Neuronal stem cell (in vitro differentiated cells): ENCODE measurements at regions not wholly inside any gene's neighbourhood (a gene's known extent, or its start where the extent isn't known, plus 50 kb on each side); places are given as distances from the start of the nearest gene placed in this dataset.

Experiments used
- DNase-seq: peaks from one replicate; pipeline ENCODE4 v3.0.0-alpha.2; 2013; ENCODE audit warnings: low spot score
- H2AFZ ChIP-seq: one replicate; pipeline ENCODE4 v1.6.1; 2013; ENCODE audit warnings: mild to moderate bottlenecking, low read length, inconsistent platforms
- H2AK5ac ChIP-seq: 2 replicates; pipeline ENCODE4 v1.6.1; 2013; ENCODE audit warnings: low read depth, mild to moderate bottlenecking, inconsistent platforms, low read length, moderate library complexity, mixed read lengths
- H2BK120ac ChIP-seq: 2 replicates; pipeline ENCODE4 v1.6.1; 2013; ENCODE audit warnings: low read depth, mild to moderate bottlenecking, inconsistent platforms, low read length, moderate library complexity, mixed read lengths
- H2BK12ac ChIP-seq: one replicate; pipeline ENCODE4 v1.6.1; 2013; ENCODE audit warnings: low read length, inconsistent platforms
- H2BK15ac ChIP-seq: 2 replicates; pipeline ENCODE4 v1.6.1; 2013; ENCODE audit warnings: mild to moderate bottlenecking, low read length, inconsistent platforms, mixed read lengths
- H2BK5ac ChIP-seq: one replicate; pipeline ENCODE4 v1.6.1; 2013; ENCODE audit warnings: inconsistent platforms, mild to moderate bottlenecking, low read length, moderate library complexity
- H3K14ac ChIP-seq: one replicate; pipeline ENCODE4 v1.6.1; 2013; ENCODE audit warnings: low read length, inconsistent platforms
- H3K18ac ChIP-seq: 2 replicates; pipeline ENCODE4 v1.6.1; 2013; ENCODE audit warnings: low read length, inconsistent platforms
- H3K23ac ChIP-seq: 2 replicates; pipeline ENCODE4 v1.6.1; 2013; ENCODE audit warnings: low read depth, mild to moderate bottlenecking, mixed read lengths, low read length, inconsistent platforms; ENCODE audit not compliant: poor library complexity
- H3K27ac ChIP-seq: replicated peaks from 3 replicates; pipeline ENCODE4 v1.5.1; 2013; ENCODE audit warnings: low read length, inconsistent platforms
- H3K27me3 ChIP-seq, 3 experiments: 2 replicates each; pipeline ENCODE4 v1.6.1; 2013; ENCODE audit warnings: low read length in 3 of 3, mild to moderate bottlenecking in 2 of 3, inconsistent platforms in 1 of 3, low read depth in 1 of 3, mixed read lengths in 1 of 3, moderate library complexity in 1 of 3; ENCODE audit not compliant: control insufficient read depth in 3 of 3, insufficient read depth in 3 of 3
- H3K36me3 ChIP-seq, 2 donors: replicated peaks in 1 of 2; 2 replicates each; pipeline ENCODE4 v1.6.1; 2013; ENCODE audit warnings: low read length in 2 of 2; ENCODE audit not compliant: control insufficient read depth in 2 of 2, insufficient read depth in 2 of 2
- H3K4ac ChIP-seq: 2 replicates; pipeline ENCODE4 v1.6.1; 2013; ENCODE audit warnings: inconsistent platforms, mild to moderate bottlenecking, low read length, moderate library complexity
- H3K4me1 ChIP-seq, 2 donors: 1 replicate in 1 of 2; 2 replicates in 1 of 2; pipeline ENCODE4 v1.6.1; 2013; ENCODE audit warnings: low read length in 2 of 2, low read depth in 1 of 2; ENCODE audit not compliant: control insufficient read depth in 2 of 2, insufficient read depth in 1 of 2
- H3K4me2 ChIP-seq: one replicate; pipeline ENCODE4 v1.6.1; 2013; ENCODE audit warnings: mild to moderate bottlenecking, low read length, inconsistent platforms; ENCODE audit not compliant: insufficient read depth, poor library complexity, severe bottlenecking
- H3K4me3 ChIP-seq, 2 donors: 2 replicates each; pipeline ENCODE4 v1.5.1; 2013; ENCODE audit warnings: low read length in 2 of 2, mild to moderate bottlenecking in 2 of 2, inconsistent platforms in 1 of 2, moderate library complexity in 1 of 2
- H3K79me1 ChIP-seq: one replicate; pipeline ENCODE4 v1.6.1; 2013; ENCODE audit warnings: low read depth, mild to moderate bottlenecking, inconsistent platforms, low read length, moderate library complexity
- H3K9ac ChIP-seq: one replicate; pipeline ENCODE4 v1.6.1; 2013; ENCODE audit warnings: mild to moderate bottlenecking, low read depth, low read length, inconsistent platforms; ENCODE audit not compliant: poor library complexity
- H3K9me3 ChIP-seq, 2 donors: replicated peaks in 1 of 2; 2 replicates each; pipeline versions ENCODE3 to v1.6.1; 2013; ENCODE audit warnings: low read length in 2 of 2, mild to moderate bottlenecking in 2 of 2, inconsistent platforms in 1 of 2, low read depth in 1 of 2, mixed read lengths in 1 of 2, moderate library complexity in 1 of 2; ENCODE audit not compliant: control insufficient read depth in 2 of 2, insufficient read depth in 1 of 2
- H4K8ac ChIP-seq: one replicate; pipeline ENCODE4 v1.6.1; 2013; ENCODE audit warnings: low read depth, mild to moderate bottlenecking, inconsistent platforms, low read length, moderate library complexity
- H4K91ac ChIP-seq: one replicate; pipeline ENCODE4 v1.6.1; 2013; ENCODE audit warnings: low read length, low read depth, mild to moderate bottlenecking, inconsistent platforms; ENCODE audit not compliant: poor library complexity
- WGBS, 2 donors: extraction: QIAGEN DNeasy Blood & Tissue Kit; methylation state at CpG; one replicate each; pipeline ENCODE4 v1.1.7; 2013; ENCODE audit warnings: missing lambda C conversion rate in 2 of 2, mixed read lengths in 1 of 2; ENCODE audit not compliant: insufficient read length in 2 of 2, insufficient replicate concordance in 1 of 2; ENCODE audit errors: extremely low coverage in 2 of 2; 5-methylcytosine and 5-hydroxymethylcytosine counted together

DNA sequence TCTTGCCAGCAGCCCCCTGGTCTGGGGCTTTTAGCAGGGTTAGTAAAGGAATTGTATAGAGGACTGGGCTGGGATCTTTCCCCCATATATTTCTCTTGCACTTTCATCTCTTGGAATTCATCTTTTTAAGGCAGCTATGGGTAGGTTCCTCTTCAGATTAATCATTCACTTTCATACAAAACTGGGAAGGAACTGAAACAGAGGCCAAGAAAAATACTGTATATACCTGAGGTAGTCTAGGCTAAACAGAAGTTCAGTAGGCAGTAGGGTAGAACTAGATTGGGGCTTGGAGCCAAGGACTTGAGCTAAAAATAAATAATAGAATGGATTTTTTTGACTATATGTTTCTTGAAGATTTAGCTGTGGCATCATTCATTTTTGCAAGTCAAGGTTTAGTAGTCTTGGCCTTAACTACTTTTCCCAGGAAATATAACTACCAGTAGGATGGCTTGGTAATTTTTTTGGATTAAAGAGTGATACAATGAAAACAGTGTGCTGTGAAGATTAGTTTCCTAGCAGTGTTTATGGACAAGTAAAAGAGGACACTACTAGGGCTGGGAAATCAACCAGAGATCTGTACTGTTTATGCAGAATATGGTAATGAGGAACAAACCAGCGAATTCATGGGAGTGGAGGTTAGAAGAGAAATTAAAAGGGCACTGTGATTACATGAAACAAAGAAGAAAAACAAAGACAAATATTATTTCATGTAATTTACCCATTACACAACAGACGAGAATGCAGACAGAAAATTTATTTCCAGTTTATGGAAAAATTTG is 50.9 kb upstream of the PTGS2 start:
- no CpG with 5 or more reads among the region's 2 CpGs for WGBS, 2 donors
- H2BK120ac ChIP-seq, result no peak overlapping the region
- no peak overlapping the region for H3K18ac ChIP-seq
- H2AK5ac ChIP-seq, result no peak overlapping the region
- H4K8ac ChIP-seq, result no peak overlapping the region
- no peak overlapping the region for H2BK15ac ChIP-seq
- H2BK5ac ChIP-seq, result no peak overlapping the region
- H3K14ac ChIP-seq, result no peak overlapping the region
- H3K23ac ChIP-seq, result no peak overlapping the region
- H2AFZ ChIP-seq, result no peak overlapping the region
- H3K4ac ChIP-seq, result no peak overlapping the region
- no peak overlapping the region for H4K91ac ChIP-seq
- H2BK12ac ChIP-seq, result no peak overlapping the region
- no peak overlapping the region for H3K27ac ChIP-seq
- H3K9ac ChIP-seq, result no peak overlapping the region
- H3K9me3 ChIP-seq, result no peaks in the 10 kb centered on the region
- H3K4me2 ChIP-seq, result no peak overlapping the region
- no peaks in the 10 kb centered on the region for H3K36me3 ChIP-seq
- H3K79me1 ChIP-seq, result no peaks in the 10 kb centered on the region
- no peak for DNase-seq
- no peaks in the 10 kb centered on the region for H3K27me3 ChIP-seq
- no peak overlapping the region for H3K4me3 ChIP-seq
- no peaks in the 10 kb centered on the region for H3K4me1 ChIP-seq
